Dedifferentiated amniotic fluid mesenchymal stem cell (primary cell): ENCODE measurements at regions not wholly inside any gene's neighbourhood (a gene's known extent, or its start where the extent isn't known, plus 50 kb on each side); places are given as distances from the start of the nearest gene placed in this dataset.
"Not testable (repeated sequence)": the region's sequence is repeated elsewhere in the genome, so short reads cannot be mapped to it uniquely, and the experiment has no call there.

Experiments used
- DNase-seq: peaks from one replicate; pipeline ENCODE4 v3.0.0-alpha.2; 2016; ENCODE audit errors: extremely low spot score

- DNase-seq = no peak
Measured at GRCh38 chr11:71182791-71183677, 69.3 kb downstream of the SHANK2 start.

- no peak for DNase-seq
Measured at GRCh38 chr11:71181566-71181965, 70.8 kb downstream of the SHANK2 start.

- no peak for DNase-seq
Measured at GRCh38 chr11:71180694-71181470, 71.5 kb downstream of the SHANK2 start.

GRCh38 chr11:71179877-71180605 is 72.3 kb downstream of the SHANK2 start:
- no peak for DNase-seq

GRCh38 chr11:71178076-71178475 is 74.3 kb downstream of the SHANK2 start:
- DNase-seq = no peak

GRCh38 chr11:71176812-71177211 is 75.6 kb downstream of the SHANK2 start:
- no peak for DNase-seq

- no peak for DNase-seq
Measured at GRCh38 chr11:71173709-71174108, 78.7 kb downstream of the SHANK2 start.

GRCh38 chr11:71172680-71173079 is 79.7 kb downstream of the SHANK2 start:
- no peak for DNase-seq

- DNase-seq = no peak
Measured at GRCh38 chr11:71171576-71171975, 80.8 kb downstream of the SHANK2 start.

- no peak for DNase-seq
Measured at GRCh38 chr11:71170624-71171423, 81.6 kb downstream of the SHANK2 start.

GRCh38 chr11:71169313-71169712 is 83.1 kb downstream of the SHANK2 start:
- DNase-seq = no peak

GRCh38 chr11:71167814-71168213 is 84.6 kb downstream of the SHANK2 start:
- DNase-seq = not testable (repeated sequence)

- DNase-seq = no peak
Measured at GRCh38 chr11:71165771-71166170, 86.6 kb downstream of the SHANK2 start.

GRCh38 chr11:71164621-71165020 is 87.8 kb downstream of the SHANK2 start:
- DNase-seq = no peak

- DNase-seq = no peak
Measured at GRCh38 chr11:71164186-71164585, 88.2 kb downstream of the SHANK2 start.

- no peak for DNase-seq
Measured at GRCh38 chr11:71163371-71163770, 89.0 kb downstream of the SHANK2 start.

- no peak for DNase-seq
Measured at GRCh38 chr11:71158936-71159335, 93.4 kb downstream of the SHANK2 start.

- not testable (repeated sequence) for DNase-seq
Measured at GRCh38 chr11:71157676-71158075, 94.7 kb downstream of the SHANK2 start.

GRCh38 chr11:71156301-71156700 is 96.1 kb downstream of the SHANK2 start:
- DNase-seq = no peak

GRCh38 chr11:71155846-71156245 is 96.5 kb downstream of the SHANK2 start:
- no peak for DNase-seq

- no peak for DNase-seq
Measured at GRCh38 chr11:71154261-71154805, 98.0 kb downstream of the SHANK2 start.
